ENCODE measurements at regions not wholly inside any gene's neighbourhood (a gene's known extent, or its start where the extent isn't known, plus 50 kb on each side); places are given as distances from the start of the nearest gene placed in this dataset.

DNA sequence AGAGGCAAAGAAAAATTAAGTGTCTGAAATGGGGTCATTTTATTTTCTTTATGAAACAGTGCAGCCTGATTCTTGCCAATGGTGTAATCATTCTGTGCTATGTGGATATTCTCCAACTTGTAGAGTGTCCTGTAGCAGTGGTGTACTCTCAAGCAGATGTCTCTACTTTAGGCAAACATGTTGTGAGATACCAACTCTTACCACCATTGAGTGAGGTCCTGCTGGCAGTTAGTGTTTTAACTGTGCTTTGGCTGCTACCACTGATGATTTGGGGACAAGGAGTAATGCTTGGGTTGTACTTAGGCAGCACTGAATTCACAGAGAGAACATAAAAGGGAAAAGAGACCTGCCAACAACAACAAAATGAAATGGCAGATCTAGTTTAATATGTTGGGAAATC, 122.5 kb downstream of the APIP start:
- Histone ChIP-seq H3K4me1 (ENCODE audit: control insufficient read depth, insufficient read depth, low read length) (no peaks in the 10 kb centered on the region), H3K4me3 (no peak overlapping the region), H2AFZ (ENCODE audit: control insufficient read depth, low read depth, low read length) (no peak overlapping the region), H3K9me3 (replicated peaks; ENCODE audit: control insufficient read depth, insufficient read depth, low read length) (no peaks in the 10 kb centered on the region; the same call in 2 of the 3 replicates), H3K4me2 (ENCODE audit: control insufficient read depth, insufficient read depth) (no peak overlapping the region), H4K20me1 (ENCODE audit: control insufficient read depth, insufficient read depth) (no peaks in the 10 kb centered on the region), H3K9ac (ENCODE audit: control insufficient read depth, insufficient read depth, low read length) (no peak overlapping the region), H3K36me3 (ENCODE audit: control insufficient read depth in 2 of 2, insufficient read depth in 2 of 2, low read length in 1 of 2) (no peaks in the 10 kb centered on the region), H3K27me3 (replicated peaks in 1 of 2; ENCODE audit: control insufficient read depth in 2 of 2, insufficient read depth in 2 of 2, low read length in 1 of 2) (no peaks in the 10 kb centered on the region), H3K79me2 (ENCODE audit: control insufficient read depth, insufficient read depth, low read length) (no peaks in the 10 kb centered on the region), H3K27ac (ENCODE audit: control insufficient read depth, insufficient read depth) (no peak overlapping the region)
- intact Hi-C loops (cut with micrococcal nuclease; ENCODE audit: unreplicated experiment), result no loop called here
- no peak for TF ChIP-seq RAD51 (IDR thresholded peaks at IDR 0.05)
- TF ChIP-seq TCF7 (IDR thresholded peaks at IDR 0.05; ENCODE audit: borderline replicate concordance), result no peak
- no peak for TF ChIP-seq RUNX3 (IDR thresholded peaks at IDR 0.05; ENCODE audit: low read length)
- TF ChIP-seq HDAC2 (IDR thresholded peaks at IDR 0.05), result no peak
- TF ChIP-seq SMC3 (IDR thresholded peaks at IDR 0.05; ENCODE audit: borderline replicate concordance, low read length), result no peak
- TF ChIP-seq ZNF24 (IDR thresholded peaks at IDR 0.05), result no peak
- no peak for TF ChIP-seq JUNB (IDR thresholded peaks at IDR 0.05)
- TF ChIP-seq CEBPB (IDR thresholded peaks at IDR 0.05; ENCODE audit: borderline replicate concordance in 1 of 2, low read depth in 2 of 2, low read length in 2 of 2), result no peak
- TF ChIP-seq RCOR1 (conservative IDR thresholded peaks at IDR 0.05; ENCODE audit: low read depth, low read length), result no peak
- no peak for TF ChIP-seq NR2C1 (IDR thresholded peaks at IDR 0.05)
- TF ChIP-seq RAD21 (IDR thresholded peaks at IDR 0.05; ENCODE audit: insufficient read depth, low read depth, low read length), result no peak
- no peak for TF ChIP-seq CHD4 (IDR thresholded peaks at IDR 0.05)
- no peak for TF ChIP-seq BACH1 (IDR thresholded peaks at IDR 0.05; ENCODE audit: borderline replicate concordance)
- TF ChIP-seq SMAD1 (IDR thresholded peaks at IDR 0.05; ENCODE audit: low read depth, partially characterized antibody), result no peak
- no peak for TF ChIP-seq CEBPZ (IDR thresholded peaks at IDR 0.05; ENCODE audit: low read depth, low read length)
- no peak for TF ChIP-seq TBL1XR1 (IDR thresholded peaks at IDR 0.05; ENCODE audit: low read depth, low read length)
- TF ChIP-seq CHD1 (IDR thresholded peaks at IDR 0.05; ENCODE audit: low read depth, low read length), result no peak
- CTCF ChIA-PET, result no interaction called here
- RAD21 ChIA-PET (ENCODE audit: unreplicated experiment), result no interaction called here
- SMC1A ChIA-PET (ENCODE audit: uncharacterized antibody, unreplicated experiment), result no interaction called here
- POLR2A ChIA-PET, result no interaction called here
- FAIRE-seq (no peak), ATAC-seq (no peak), DNase-seq (ENCODE audit: low read depth, low spot score) (no peak)
- no TSS peak for BruUV-seq (replicated peaks)
- in situ Hi-C loops (cut with MboI), result no loop called here

Data from GM12878 (cell line).